Activated B cell treated with CpG ODN at 0.5 μM for 24 hours (primary cell): ENCODE measurements at regions not wholly inside any gene's neighbourhood (a gene's known extent, or its start where the extent isn't known, plus 50 kb on each side); places are given as distances from the start of the nearest gene placed in this dataset.

Experiments
- ATAC-seq: fragments of 200-7000 bp; cut with Tn5 transposase; one replicate; pipeline ENCODE4 v1.10.0; 2021; ENCODE audit warnings: low read depth, mild to moderate bottlenecking, moderate library complexity
- CTCF ChIA-PET: fragments of 350-600 bp; sonication (Branson Sonifier 250); formaldehyde crosslinking; loops from one replicate; lab custom pipeline; 2021; ENCODE audit warnings: antibody characterized with exemption; lab: Charles Lee
- POLR2A ChIA-PET: fragments of 350-600 bp; sonication (Branson Sonifier 250); formaldehyde crosslinking; loops from one replicate; lab custom pipeline; 2021; ENCODE audit warnings: antibody characterized with exemption; lab: Charles Lee
- DNase-seq: peaks from one replicate; pipeline ENCODE4 v3.0.0; 2022
- H3K27ac Mint-ChIP-seq: one replicate; pipeline ENCODE4 v1.8.0; 2020; ENCODE audit warnings: mixed read lengths
- H3K27me3 Mint-ChIP-seq: one replicate; pipeline ENCODE4 v1.8.0; 2021; ENCODE audit warnings: mixed read lengths
- H3K36me3 Mint-ChIP-seq: one replicate; pipeline ENCODE4 v1.8.0; 2021; ENCODE audit warnings: low read depth, mixed read lengths
- H3K4me1 Mint-ChIP-seq: one replicate; pipeline ENCODE4 v1.8.0; 2021; ENCODE audit warnings: mixed read lengths
- H3K4me3 Mint-ChIP-seq: one replicate; pipeline ENCODE4 v1.8.0; 2020; ENCODE audit warnings: mild to moderate bottlenecking, mixed read lengths
- H3K9me3 Mint-ChIP-seq: one replicate; pipeline ENCODE4 v1.8.0; 2020; ENCODE audit warnings: mixed read lengths
- intact Hi-C: fragments of 100-400 bp; cut with micrococcal nuclease; formaldehyde crosslinking; loops from one replicate; pipeline ENCODE4 v1.15.1; 2024
- TF ChIP-seq, protein P1 (sequence below): fragments of 200-600 bp; IDR thresholded peaks from one replicate; pipeline ENCODE4 v1.8.0; 2022; ENCODE audit warnings: antibody characterized with exemption, mild to moderate bottlenecking

DNA sequence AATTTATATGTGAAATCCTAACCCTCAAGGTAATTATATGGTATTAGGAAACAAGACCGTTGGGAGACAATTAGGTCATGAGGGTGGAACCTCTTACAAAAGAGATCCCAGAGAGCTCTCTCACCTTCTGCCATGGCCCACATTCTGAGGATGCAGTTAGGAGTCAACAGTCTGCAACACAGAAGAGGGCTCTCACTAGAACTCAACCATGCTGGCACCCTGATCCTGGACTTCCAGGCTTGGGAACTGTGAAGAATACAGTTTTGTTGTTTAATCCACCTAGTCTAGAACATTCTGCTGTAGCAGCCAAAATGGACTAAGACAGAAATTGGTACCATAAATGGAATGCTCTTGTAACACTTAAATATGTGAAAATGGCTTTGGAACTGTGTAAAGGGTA is 278.8 kb upstream of the GALNTL6 start:
- no peak for DNase-seq
- no peak overlapping the region for H3K4me3 Mint-ChIP-seq
- no peaks in the 10 kb centered on the region for H3K27me3 Mint-ChIP-seq
- no peaks in the 10 kb centered on the region for H3K9me3 Mint-ChIP-seq
- H3K4me1 Mint-ChIP-seq, result no peaks in the 10 kb centered on the region
- no peaks in the 10 kb centered on the region for H3K36me3 Mint-ChIP-seq
- no peak overlapping the region for H3K27ac Mint-ChIP-seq
- CTCF ChIA-PET, result no interaction called here
- POLR2A ChIA-PET, result no interaction called here
- TF ChIP-seq, protein P1, sequence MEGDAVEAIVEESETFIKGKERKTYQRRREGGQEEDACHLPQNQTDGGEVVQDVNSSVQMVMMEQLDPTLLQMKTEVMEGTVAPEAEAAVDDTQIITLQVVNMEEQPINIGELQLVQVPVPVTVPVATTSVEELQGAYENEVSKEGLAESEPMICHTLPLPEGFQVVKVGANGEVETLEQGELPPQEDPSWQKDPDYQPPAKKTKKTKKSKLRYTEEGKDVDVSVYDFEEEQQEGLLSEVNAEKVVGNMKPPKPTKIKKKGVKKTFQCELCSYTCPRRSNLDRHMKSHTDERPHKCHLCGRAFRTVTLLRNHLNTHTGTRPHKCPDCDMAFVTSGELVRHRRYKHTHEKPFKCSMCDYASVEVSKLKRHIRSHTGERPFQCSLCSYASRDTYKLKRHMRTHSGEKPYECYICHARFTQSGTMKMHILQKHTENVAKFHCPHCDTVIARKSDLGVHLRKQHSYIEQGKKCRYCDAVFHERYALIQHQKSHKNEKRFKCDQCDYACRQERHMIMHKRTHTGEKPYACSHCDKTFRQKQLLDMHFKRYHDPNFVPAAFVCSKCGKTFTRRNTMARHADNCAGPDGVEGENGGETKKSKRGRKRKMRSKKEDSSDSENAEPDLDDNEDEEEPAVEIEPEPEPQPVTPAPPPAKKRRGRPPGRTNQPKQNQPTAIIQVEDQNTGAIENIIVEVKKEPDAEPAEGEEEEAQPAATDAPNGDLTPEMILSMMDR, result no peak
- intact Hi-C loops, result no loop called here
- no peak for ATAC-seq

- Mint-ChIP-seq H3K27me3 (no peaks in the 10 kb centered on the region), H3K4me1 (no peaks in the 10 kb centered on the region), H3K36me3 (no peaks in the 10 kb centered on the region), H3K27ac (no peak overlapping the region), H3K4me3 (no peak overlapping the region), H3K9me3 (no peaks in the 10 kb centered on the region)
- POLR2A ChIA-PET, result no interaction called here
- CTCF ChIA-PET, result no interaction called here
- TF ChIP-seq, protein P1, result no peak
- DNase-seq (no peak), ATAC-seq (no peak)
- intact Hi-C loops, result no loop called here
These were observed 280.2 kb upstream of the GALNTL6 start for GRCh38 chr4:171532968-171533367.

- H3K4me3 Mint-ChIP-seq, result no peak overlapping the region
- no peaks in the 10 kb centered on the region for H3K9me3 Mint-ChIP-seq
- DNase-seq (no peak), ATAC-seq (no peak)
- H3K27ac Mint-ChIP-seq, result no peak overlapping the region
- CTCF ChIA-PET, result no interaction called here
- no peaks in the 10 kb centered on the region for H3K36me3 Mint-ChIP-seq
- no peaks in the 10 kb centered on the region for H3K27me3 Mint-ChIP-seq
- intact Hi-C loops, result no loop called here
- POLR2A ChIA-PET, result no interaction called here
- TF ChIP-seq, protein P1, result no peak
- no peaks in the 10 kb centered on the region for H3K4me1 Mint-ChIP-seq
These were observed 288.3 kb upstream of the GALNTL6 start for GRCh38 chr4:171524903-171525302.

GRCh38 chr4:171521726-171522125 is 291.5 kb upstream of the GALNTL6 start:
- Mint-ChIP-seq H3K27ac (no peak overlapping the region), H3K4me1 (no peaks in the 10 kb centered on the region), H3K27me3 (no peaks in the 10 kb centered on the region), H3K36me3 (no peaks in the 10 kb centered on the region), H3K4me3 (no peak overlapping the region), H3K9me3 (no peaks in the 10 kb centered on the region)
- ChIA-PET POLR2A (no interaction called here), CTCF (no interaction called here)
- intact Hi-C loops, result no loop called here
- TF ChIP-seq, protein P1, result no peak
- ATAC-seq (no peak), DNase-seq (no peak)

GRCh38 chr4:171519457-171519856 is 293.7 kb upstream of the GALNTL6 start:
- H3K4me3 Mint-ChIP-seq, result no peak overlapping the region
- intact Hi-C loops, result no loop called here
- TF ChIP-seq, protein P1, result no peak
- DNase-seq (no peak), ATAC-seq (no peak)
- CTCF ChIA-PET, result no interaction called here
- H3K4me1 Mint-ChIP-seq, result no peaks in the 10 kb centered on the region
- no peaks in the 10 kb centered on the region for H3K27me3 Mint-ChIP-seq
- POLR2A ChIA-PET, result no interaction called here
- no peaks in the 10 kb centered on the region for H3K9me3 Mint-ChIP-seq
- no peak overlapping the region for H3K27ac Mint-ChIP-seq
- H3K36me3 Mint-ChIP-seq, result no peaks in the 10 kb centered on the region
